HG03060 (cell line): ENCODE measurements at regions not wholly inside any gene's neighbourhood (a gene's known extent, or its start where the extent isn't known, plus 50 kb on each side); places are given as distances from the start of the nearest gene placed in this dataset.
A peak's percentile ranks its signal among the peaks of the same experiment; 100 is the strongest.
"Not testable (repeated sequence)": the region's sequence is repeated elsewhere in the genome, so short reads cannot be mapped to it uniquely, and the experiment has no call there.

Experiments
- ATAC-seq: cut with Tn5 transposase; IDR thresholded peaks from one replicate; pipeline ENCODE4 v1.9.1; 2021; ENCODE audit warnings: low read depth, moderate number of reproducible peaks; ENCODE audit not compliant: unreplicated experiment

- ATAC-seq = peak; percentile 37
Measured at GRCh38 chr6:144353871-144354314, 68.8 kb downstream of the UTRN start.

- no peak for ATAC-seq
Measured at GRCh38 chr6:144359783-144360182, 74.6 kb downstream of the UTRN start.

GRCh38 chr6:144360401-144360800, 75.3 kb downstream of the UTRN start:
- ATAC-seq = no peak

DNA sequence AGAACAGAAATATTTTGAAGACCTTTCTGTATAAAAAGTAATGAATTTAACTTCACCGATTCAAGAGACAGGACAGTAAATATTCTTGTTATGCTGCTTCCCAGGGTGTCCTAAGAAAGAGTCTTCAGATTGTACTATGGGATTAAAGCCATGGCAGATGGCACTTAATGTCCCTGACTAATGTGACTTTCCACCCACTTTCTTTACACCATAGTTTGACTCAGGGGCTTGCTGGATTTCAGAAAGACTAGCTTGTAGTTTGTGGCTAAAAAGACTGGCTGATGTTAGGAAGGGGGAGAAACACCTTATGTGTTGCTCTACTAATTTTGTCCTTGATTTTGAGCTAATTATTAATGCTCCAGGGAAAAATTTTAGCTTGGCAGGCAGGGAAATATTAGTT, 75.9 kb downstream of the UTRN start:
- no peak for ATAC-seq

GRCh38 chr6:144362042-144363018, 77.2 kb downstream of the UTRN start:
- no peak for ATAC-seq

DNA sequence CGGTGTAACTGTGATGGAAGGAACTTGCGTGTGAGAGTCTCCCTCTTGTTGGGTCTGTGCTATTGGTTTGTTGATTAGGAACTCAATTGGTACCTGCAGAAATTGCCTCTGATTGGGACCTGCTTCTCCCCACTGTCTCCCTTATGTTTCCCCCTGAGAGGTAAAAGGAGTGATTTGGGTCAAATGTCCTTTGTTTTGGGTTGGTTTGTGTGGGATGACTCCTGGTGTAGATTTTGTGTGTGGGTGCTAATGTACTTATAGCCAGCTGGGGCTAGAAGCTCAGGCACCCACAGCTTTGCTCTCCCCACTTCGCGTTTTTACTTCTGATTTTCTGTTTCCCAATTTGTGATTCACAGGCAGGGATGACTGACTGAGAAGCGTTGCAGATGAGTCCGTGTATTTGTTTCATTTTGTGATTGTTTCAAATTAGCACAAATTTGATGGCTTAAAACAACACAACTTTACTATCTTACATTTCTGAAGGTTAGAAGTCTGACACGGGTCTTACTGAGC, 79.1 kb downstream of the UTRN start:
- no peak for ATAC-seq

GRCh38 chr6:144364782-144365181, 79.6 kb downstream of the UTRN start:
- no peak for ATAC-seq

GRCh38 chr6:144365271-144365670, 80.1 kb downstream of the UTRN start:
- no peak for ATAC-seq

GRCh38 chr6:144369696-144370095, 84.6 kb downstream of the UTRN start:
- not testable (repeated sequence) for ATAC-seq

DNA sequence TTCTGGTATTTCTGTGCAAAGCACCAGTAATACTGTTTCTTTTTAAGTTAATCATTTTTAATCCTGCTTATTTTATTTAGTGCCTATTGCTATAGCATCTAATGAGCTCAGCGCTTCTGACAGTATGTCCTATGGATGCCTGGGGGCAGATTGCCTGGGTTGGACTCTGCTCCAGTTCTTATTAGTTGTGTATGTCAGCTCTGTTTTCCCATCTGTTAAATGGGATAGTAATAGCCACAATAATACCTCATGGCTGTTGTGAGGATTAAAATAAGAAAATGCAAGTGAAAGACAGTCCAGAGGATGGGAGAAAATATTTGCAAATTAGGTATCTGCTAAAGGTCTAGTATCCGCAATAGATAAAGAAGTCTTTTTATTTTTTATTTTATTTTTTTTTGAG, 87.0 kb downstream of the UTRN start:
- no peak for ATAC-seq

GRCh38 chr6:144372611-144373594, 87.8 kb downstream of the UTRN start:
- ATAC-seq = no peak

DNA sequence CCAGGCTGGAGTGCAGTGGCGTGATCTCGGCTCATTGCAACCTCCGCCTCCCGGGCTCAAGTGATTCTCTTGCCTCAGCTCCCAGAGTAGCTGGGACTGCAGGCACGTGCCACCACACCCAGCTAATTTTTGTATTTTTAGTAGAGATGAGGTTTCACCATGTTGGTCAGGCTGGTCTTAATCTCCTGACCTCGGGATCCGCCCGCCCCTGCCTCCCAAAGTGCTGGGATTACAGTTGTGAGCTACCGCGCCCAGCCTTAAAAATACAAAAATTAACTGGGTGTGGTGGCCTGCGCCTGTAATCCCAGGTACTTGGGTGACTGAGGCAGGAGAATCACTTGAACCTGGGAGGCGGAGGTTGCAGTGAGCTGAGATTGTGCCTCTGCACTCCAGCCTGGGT, 89.4 kb downstream of the UTRN start:
- not testable (repeated sequence) for ATAC-seq

GRCh38 chr6:144377586-144378210, 92.6 kb downstream of the UTRN start:
- ATAC-seq = no peak

DNA sequence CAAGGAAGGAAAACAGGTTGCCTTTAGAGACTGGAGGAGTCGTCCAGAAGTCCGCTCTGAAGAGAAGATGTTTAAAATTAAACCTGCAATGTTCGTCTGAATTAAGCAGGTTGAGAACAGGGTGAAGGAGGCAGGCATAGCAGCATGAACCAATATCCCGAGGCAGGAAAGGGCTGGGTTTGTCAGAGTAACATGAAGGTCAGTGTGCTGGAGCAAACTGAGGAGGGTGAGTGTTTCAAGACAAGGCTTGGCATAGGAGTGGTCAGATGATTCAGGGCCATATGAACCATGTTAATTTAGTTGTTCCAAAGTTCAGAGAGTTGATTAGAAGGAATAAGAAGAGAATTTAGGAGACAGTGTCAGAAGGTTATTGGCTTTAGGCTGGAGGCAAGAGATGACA, 93.3 kb downstream of the UTRN start:
- no peak for ATAC-seq

DNA sequence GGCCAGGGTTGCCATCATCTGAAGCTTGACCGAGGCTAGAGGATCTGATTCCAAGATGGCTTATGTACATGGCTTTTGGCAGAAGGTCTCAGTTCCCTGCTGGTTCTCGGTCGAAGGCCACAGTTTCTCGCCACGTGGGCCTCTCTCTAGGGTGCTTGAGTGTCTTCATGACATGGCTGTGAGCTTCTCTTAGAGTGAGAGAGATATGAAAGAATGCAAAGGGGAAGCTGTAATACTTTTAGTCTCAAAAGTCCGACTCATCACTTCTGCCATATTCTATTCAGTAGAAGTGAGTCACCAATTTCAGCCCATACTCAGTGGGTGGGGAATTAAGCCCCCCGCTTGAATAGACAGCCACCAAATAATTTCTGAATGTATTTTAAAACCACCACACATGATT, 94.2 kb downstream of the UTRN start:
- ATAC-seq = no peak

GRCh38 chr6:144381499-144381898, 96.4 kb downstream of the UTRN start:
- ATAC-seq = not testable (repeated sequence)

DNA sequence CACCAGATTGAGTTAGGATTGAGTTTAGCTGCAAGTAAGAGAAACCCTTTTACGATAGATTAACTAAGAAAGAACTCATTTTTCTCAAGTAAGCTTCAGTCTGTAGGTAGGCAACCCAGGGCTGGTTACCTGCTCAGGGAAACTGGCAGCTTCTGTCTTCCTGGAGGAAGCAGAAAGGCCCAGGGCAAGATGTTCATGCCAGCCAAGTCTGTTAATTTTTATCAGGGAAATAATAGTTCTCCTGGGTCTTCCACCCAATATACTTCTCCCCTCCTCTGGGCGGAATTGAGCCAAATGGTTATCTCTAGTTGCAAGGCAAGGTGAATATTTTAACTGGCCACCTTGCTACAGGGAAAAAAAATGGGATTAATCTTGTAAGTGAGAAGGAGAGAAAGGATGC, 98.2 kb downstream of the UTRN start:
- no peak for ATAC-seq

- ATAC-seq = no peak
Measured at GRCh38 chr6:144384427-144384826, 99.3 kb downstream of the UTRN start.

DNA sequence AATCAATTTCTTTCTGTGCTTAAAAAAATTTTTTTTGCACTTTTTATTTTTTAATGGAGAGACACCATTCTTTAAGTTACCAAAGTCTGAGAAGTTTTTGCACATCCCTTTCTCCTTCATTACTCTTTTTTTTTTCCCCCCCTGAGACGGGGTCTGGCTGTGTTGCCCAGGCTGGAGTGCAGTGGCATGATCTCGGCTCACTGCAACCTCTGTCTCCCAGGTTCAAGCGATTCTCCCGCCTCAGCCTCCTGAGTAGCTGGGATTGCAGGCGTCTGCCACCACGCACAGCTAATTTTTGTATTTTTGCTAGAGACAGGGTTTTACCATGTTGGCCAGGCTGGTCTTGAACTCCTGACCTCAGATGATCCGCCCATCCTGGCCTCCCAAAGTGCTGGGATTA, 104.3 kb downstream of the UTRN start:
- ATAC-seq = not testable (repeated sequence)

DNA sequence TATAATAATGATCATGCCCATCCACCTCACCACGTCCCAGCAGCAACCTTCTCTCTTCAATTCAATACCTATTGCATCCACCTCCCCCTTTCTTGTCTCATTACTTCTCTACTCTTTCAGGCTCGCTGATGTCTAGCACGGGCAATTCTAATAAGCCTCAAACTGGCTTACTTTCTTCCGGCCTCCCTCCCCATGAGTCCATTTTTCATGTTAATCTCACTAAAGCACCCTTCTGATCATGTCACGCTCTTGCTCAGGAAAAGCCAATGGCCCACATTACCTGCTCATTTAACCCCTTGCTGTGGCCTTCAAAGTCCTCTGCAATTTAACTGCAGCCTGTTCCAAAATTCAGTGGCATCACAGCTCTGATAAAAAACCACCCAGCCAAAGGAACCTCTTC, 105.1 kb downstream of the UTRN start:
- ATAC-seq = no peak
